ENCODE measurements at regions not wholly inside any gene's neighbourhood (a gene's known extent, or its start where the extent isn't known, plus 50 kb on each side); places are given as distances from the start of the nearest gene placed in this dataset.
A peak's percentile ranks its signal among the peaks of the same experiment; 100 is the strongest.

DNA sequence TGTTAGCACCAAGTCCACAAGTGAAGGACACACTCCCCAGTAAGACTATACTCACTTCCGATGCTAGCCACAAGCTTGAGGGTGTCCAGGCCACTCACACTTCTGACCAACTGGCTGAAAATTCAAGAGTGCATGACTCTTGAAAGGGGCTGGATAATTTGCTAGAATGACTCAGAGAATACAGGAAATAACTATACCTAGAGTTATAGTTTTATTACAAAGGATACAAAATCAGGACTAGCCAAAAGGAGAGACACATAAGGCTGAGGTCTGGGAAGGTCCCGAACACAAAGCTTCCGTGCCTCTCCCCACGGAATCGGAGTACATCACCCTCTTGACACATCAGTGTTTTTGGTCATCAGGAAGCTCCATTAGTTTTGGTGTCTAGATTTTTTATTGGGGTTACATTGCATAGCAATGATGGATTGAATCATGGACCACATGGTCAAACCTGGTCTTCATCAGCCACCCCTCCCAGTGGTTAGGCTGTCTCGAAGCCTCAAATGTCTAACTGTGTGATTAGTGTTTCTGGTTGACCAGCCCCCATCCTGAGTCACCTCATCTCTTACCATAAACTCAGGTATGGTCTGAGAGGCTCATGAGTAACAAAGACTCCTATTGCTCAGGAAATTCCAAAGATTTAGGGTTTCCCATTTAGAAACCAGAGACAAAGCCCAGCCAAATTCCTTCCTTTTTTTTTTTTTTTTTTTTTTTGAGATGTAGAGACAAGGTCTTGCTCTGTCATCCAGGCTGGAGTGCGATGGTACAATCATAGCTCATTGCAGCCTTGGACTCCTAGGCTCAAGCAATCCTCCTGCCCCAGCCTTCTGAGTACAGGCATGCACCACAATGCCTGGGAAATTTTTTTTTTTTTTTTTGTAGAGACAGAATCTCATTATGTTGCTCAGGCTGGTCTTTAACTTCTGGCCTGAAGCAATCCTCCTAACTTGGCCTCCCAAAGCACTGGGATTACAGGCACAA lies 472.0 kb upstream of the TBX3 start:
- TF ChIP-seq, protein P1, sequence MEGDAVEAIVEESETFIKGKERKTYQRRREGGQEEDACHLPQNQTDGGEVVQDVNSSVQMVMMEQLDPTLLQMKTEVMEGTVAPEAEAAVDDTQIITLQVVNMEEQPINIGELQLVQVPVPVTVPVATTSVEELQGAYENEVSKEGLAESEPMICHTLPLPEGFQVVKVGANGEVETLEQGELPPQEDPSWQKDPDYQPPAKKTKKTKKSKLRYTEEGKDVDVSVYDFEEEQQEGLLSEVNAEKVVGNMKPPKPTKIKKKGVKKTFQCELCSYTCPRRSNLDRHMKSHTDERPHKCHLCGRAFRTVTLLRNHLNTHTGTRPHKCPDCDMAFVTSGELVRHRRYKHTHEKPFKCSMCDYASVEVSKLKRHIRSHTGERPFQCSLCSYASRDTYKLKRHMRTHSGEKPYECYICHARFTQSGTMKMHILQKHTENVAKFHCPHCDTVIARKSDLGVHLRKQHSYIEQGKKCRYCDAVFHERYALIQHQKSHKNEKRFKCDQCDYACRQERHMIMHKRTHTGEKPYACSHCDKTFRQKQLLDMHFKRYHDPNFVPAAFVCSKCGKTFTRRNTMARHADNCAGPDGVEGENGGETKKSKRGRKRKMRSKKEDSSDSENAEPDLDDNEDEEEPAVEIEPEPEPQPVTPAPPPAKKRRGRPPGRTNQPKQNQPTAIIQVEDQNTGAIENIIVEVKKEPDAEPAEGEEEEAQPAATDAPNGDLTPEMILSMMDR (IDR thresholded peaks at IDR 0.05), result no peak
- ATAC-seq (ENCODE audit: low FRiP score) (peak; percentile 43), DNase-seq (ENCODE audit: low spot score) (no peak)

DNA sequence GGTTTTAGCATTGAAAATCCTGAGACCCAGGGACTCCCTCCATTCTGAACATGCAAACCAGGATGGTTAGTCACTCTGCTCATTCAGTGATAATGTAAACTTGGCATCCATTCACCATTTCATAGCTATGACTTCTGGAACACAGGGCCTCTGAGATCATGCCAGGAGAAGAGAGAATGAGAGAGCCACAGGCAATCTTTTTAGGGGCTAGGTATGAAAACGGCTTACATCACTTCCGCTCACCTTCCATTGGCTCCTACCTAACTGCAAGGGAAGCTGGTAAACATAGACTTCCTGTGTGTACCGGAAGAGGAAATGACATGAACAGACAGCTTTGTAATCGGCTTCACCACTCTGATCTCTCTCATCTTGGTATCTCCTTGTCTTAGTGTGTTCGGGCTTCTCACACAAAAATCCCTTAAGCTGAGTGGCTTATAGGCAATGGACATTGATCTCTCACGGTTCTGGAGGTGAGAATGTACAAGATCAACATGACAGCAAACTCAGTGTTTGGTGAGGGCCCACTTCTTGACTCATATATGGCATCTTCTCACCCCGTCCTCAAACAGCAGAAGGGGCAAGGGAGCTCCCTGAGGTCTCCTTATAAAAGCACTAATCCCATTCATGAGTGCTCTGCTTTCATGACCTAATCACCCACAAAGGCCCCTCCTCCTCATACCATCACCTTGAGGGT lies 465.9 kb upstream of the TBX3 start:
- ATAC-seq (ENCODE audit: low FRiP score) (no peak), DNase-seq (ENCODE audit: low spot score) (no peak)
- TF ChIP-seq, protein P1 (IDR thresholded peaks at IDR 0.05), result no peak

DNA sequence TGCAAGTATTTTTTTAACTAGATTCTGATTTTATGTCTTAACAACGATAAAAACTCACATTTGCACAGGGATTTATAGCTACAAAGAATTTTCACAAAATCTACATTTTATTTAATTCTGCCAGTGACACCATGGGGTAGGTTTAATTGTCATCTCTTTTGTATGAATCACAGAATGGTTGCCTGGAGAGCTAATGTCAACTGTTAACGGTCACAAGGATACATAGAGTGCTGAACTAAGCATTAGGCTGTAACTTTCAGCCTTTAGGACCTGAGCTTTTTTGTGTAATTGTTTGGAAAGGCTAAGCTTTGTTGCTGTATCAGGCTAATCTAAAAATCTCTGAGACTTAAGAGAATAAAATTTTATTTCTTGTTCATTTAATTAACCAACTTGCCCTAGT lies 465.3 kb upstream of the TBX3 start:
- ATAC-seq (ENCODE audit: low FRiP score) (no peak), DNase-seq (ENCODE audit: low spot score) (no peak)
- TF ChIP-seq, protein P1 (IDR thresholded peaks at IDR 0.05), result no peak

DNA sequence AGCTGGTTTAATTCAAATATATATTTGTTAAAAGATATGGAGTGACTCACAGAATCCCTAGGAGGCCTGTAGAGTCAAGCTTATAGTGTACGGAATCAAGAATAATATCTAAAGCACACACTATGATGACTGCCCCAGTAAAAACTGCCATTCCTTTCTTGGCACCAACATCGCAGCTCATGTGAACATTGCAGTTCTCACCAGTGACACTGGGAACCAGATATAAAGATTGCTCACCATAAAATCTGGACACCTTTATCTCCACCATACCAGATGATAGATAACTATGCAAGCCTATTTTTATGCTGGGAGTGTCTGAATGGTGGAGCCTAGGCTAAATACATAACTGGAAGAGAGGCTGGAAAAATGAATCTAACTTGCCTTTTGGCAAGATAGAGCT lies 463.9 kb upstream of the TBX3 start:
- ATAC-seq (ENCODE audit: low FRiP score), result no peak
- TF ChIP-seq, protein P1 (IDR thresholded peaks at IDR 0.05), result no peak
- DNase-seq (ENCODE audit: low spot score), result no peak

DNA sequence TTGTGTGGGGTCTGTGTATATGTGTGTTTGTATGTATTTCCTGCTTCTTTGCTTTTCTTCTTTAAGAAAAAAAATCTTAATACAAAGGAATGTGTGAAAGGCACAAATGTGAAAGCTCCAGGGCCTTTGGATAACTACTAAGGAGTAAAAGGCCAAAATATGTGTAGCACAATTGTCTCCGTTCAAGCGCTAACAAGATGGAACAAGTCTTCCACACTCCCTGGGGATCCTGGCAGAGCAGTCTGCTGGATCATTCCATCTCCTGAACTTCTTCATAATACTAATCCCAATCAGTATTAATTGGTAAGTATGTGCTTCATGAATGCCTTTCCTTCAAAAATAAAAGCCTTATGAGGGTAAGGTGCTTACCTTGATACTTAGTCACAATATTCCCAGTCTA lies 462.5 kb upstream of the TBX3 start:
- ATAC-seq (ENCODE audit: low FRiP score), result no peak
- DNase-seq (ENCODE audit: low spot score), result no peak
- TF ChIP-seq, protein P1 (IDR thresholded peaks at IDR 0.05), result no peak

DNA sequence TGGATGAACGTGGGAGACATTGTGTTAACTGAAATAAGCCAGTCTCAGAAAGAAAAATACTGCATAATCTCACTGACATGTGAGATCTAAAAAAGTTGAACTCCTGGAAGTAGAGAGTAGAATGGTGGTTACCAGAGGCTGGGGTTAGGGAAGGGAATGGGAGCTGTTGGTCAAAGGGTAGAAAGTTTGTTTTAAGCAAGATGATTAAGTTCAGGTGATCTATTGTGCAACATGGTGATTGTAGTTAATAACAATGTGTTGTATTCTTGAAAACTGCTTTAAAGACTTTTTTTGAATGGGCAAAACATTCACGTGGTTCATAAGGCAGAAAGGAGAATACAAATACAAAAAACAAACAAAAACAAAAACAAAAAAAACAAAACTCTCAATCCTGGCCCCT lies 460.4 kb upstream of the TBX3 start:
- TF ChIP-seq, protein P1 (IDR thresholded peaks at IDR 0.05), result no peak
- ATAC-seq (ENCODE audit: low FRiP score) (no peak), DNase-seq (ENCODE audit: low spot score) (no peak)

Measured in omental fat pad (tissue), 3 donors.